Ovary (tissue), 3 donors: ENCODE measurements at regions not wholly inside any gene's neighbourhood (a gene's known extent, or its start where the extent isn't known, plus 50 kb on each side); places are given as distances from the start of the nearest gene placed in this dataset.

ENCODE experiments used
- CTCF ChIP-seq, 3 donors: fragments of 450-650 bp in 2 of 3; fragments of 200-600 bp in 1 of 3; IDR thresholded peaks; one replicate each; pipeline versions ENCODE4 v1.5.1 to v1.8.0; 2016 to 2022; ENCODE audit warnings: antibody characterized with exemption in 3 of 3, mild to moderate bottlenecking in 1 of 3
- EP300 ChIP-seq: sonication (generic); formaldehyde crosslinking; IDR thresholded peaks from one replicate; pipeline ENCODE4 v1.6.1; 2017; ENCODE audit warnings: antibody characterized with exemption
- POLR2A ChIP-seq: fragments of 450-650 bp; IDR thresholded peaks from one replicate; pipeline ENCODE4 v1.6.1; 2017; ENCODE audit warnings: antibody characterized with exemption, mild to moderate bottlenecking, moderate library complexity
- donor health status: DM: no; HTN: no; CAD: no.

GRCh38 chr2:193377789-193378188 lies 1183.1 kb upstream of the TMEFF2 start:
- TF ChIP-seq CTCF (IDR thresholded peaks at IDR 0.05) (no peak), POLR2A (no peak), EP300 (no peak)
